ENCODE measurements at regions not wholly inside any gene's neighbourhood (a gene's known extent, or its start where the extent isn't known, plus 50 kb on each side); places are given as distances from the start of the nearest gene placed in this dataset.
A peak's percentile ranks its signal among the peaks of the same experiment; 100 is the strongest.

- Histone ChIP-seq H3K27me3 (peaks cover 0 to 27% (median 0%) of the 10 kb centered on the region in 4 donors), H3K36me3 (no peaks in the 10 kb centered on the region), H3K4me3 (no peak overlapping the region), H3K27ac (no peak overlapping the region), H3K4me1 (peaks cover 0 to 17% (median 10%) of the 10 kb centered on the region in 3 donors), H3K9me3 (no peaks in the 10 kb centered on the region)
- TF ChIP-seq CTCF (IDR thresholded peaks at IDR 0.05): no peak
- no peak for TF ChIP-seq POLR2A (IDR thresholded peaks at IDR 0.05)
- intact Hi-C loops (cut with DNase I): loop anchor here (10.0 kb wide), 2 partner anchors 121 to 691 kb away; no protein-coding TSS in a partner anchor
- DNase-seq: no peak
- 80 to 82% methylated on average over 7 of the region's 7 CpGs for WGBS, 2 donors
Measured at GRCh38 chr6:169833258-169833794, 81.9 kb downstream of the ERMARD start.

GRCh38 chr6:169832247-169832948, 81.0 kb downstream of the ERMARD start:
- no peak for TF ChIP-seq POLR2A (IDR thresholded peaks at IDR 0.05)
- TF ChIP-seq CTCF (IDR thresholded peaks at IDR 0.05): no peak
- DNase-seq: no peak
- Histone ChIP-seq H3K9me3 (no peaks in the 10 kb centered on the region), H3K36me3 (no peaks in the 10 kb centered on the region), H3K4me3 (no peak overlapping the region), H3K27me3 (peaks cover 0 to 22% (median 0%) of the 10 kb centered on the region in 4 donors), H3K4me1 (peaks cover 0 to 17% (median 10%) of the 10 kb centered on the region in 3 donors), H3K27ac (peak overlapping the region in 1 of 4 donors; percentile 39)
- WGBS, 2 donors: 22 to 35% methylated on average over 4 of the region's 4 CpGs
- intact Hi-C loops (cut with DNase I): loop anchor here (10.0 kb wide), 2 partner anchors 122 to 692 kb away; no protein-coding TSS in a partner anchor

GRCh38 chr6:169831450-169832246, 80.2 kb downstream of the ERMARD start:
- TF ChIP-seq CTCF (IDR thresholded peaks at IDR 0.05) (peak; percentile 85 to 95 (median 92)), POLR2A (IDR thresholded peaks at IDR 0.05) (no peak)

More at GRCh38 chr6:169831450-169832246, 80.2 kb downstream of the ERMARD start:
- Histone ChIP-seq H3K4me3 (no peak overlapping the region), H3K27me3 (peaks cover 0 to 20% (median 0%) of the 10 kb centered on the region in 4 donors), H3K9me3 (peaks cover 0 to 3% (median 0%) of the 10 kb centered on the region in 3 donors), H3K36me3 (no peaks in the 10 kb centered on the region), H3K4me1 (peaks cover 0 to 17% (median 10%) of the 10 kb centered on the region in 3 donors), H3K27ac (no peak overlapping the region)
- no peak for DNase-seq
- intact Hi-C loops (cut with DNase I): loop anchor here (10.0 kb wide), 2 partner anchors 123 to 693 kb away; no protein-coding TSS in a partner anchor
- 16 to 37% methylated on average over 19 to 25 of the region's 32 CpGs for WGBS, 2 donors
